ENCODE measurements at regions not wholly inside any gene's neighbourhood (a gene's known extent, or its start where the extent isn't known, plus 50 kb on each side); places are given as distances from the start of the nearest gene placed in this dataset.

- no peaks in the 10 kb centered on the region for H3K36me3 Mint-ChIP-seq (ENCODE audit: low read depth)
- CTCF ChIA-PET: interaction anchor here (0.7 to 5.1 kb wide), 7 partner anchors 12 to 154 kb away, joined by 3 to 47 read pairs (median 6); no protein-coding TSS in a partner anchor
- peak overlapping the region; percentile 91 for H3K27ac Mint-ChIP-seq
- DNase-seq: no peak
- H3K4me3 Mint-ChIP-seq: peak overlapping the region; percentile 89
- intact Hi-C loops (cut with micrococcal nuclease): loop anchor here (1.0 kb wide), 1 partner anchor 14 kb away; no protein-coding TSS in a partner anchor
- H3K9me3 Mint-ChIP-seq: no peaks in the 10 kb centered on the region
- H3K27me3 Mint-ChIP-seq (ENCODE audit: low read depth): no peaks in the 10 kb centered on the region
- peaks cover 68% of the 10 kb centered on the region for H3K4me1 Mint-ChIP-seq (ENCODE audit: low read depth)
Measured at GRCh38 chr17:77388384-77389306, 247.9 kb downstream of the SEC14L1 start.

DNA sequence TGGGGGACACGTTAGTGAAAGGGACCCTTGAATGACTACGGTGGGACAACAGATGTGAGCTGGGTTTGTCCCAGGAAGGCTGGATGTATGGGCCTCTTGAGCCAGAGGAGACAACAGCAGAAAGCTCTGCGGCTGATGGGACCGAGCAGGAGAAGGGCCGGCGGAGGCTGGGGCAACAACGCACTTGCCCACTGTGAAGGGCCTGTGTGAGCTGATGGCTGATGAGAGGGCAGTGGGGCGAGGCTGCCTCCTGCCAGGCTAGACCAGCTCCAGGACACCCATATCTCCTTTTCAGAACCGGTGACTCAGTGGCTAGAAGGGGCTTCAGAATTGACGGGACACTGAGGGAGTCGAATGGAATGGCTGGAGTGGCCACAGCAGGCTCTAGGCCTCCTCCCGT lies 250.1 kb downstream of the SEC14L1 start:
- no peaks in the 10 kb centered on the region for H3K36me3 Mint-ChIP-seq (ENCODE audit: low read depth)
- intact Hi-C loops (cut with micrococcal nuclease): loop anchor here (2.0 kb wide), 1 partner anchor 48 kb away; no protein-coding TSS in a partner anchor
- H3K4me3 Mint-ChIP-seq: peak overlapping the region; percentile 89
- DNase-seq: no peak
- no peaks in the 10 kb centered on the region for H3K9me3 Mint-ChIP-seq
- H3K27ac Mint-ChIP-seq: peak overlapping the region; percentile 91
- CTCF ChIA-PET: interaction anchor here (1.4 to 5.1 kb wide), 4 partner anchors 10 to 59 kb away, joined by 3 to 47 read pairs (median 9); no protein-coding TSS in a partner anchor
- peaks cover 63% of the 10 kb centered on the region for H3K4me1 Mint-ChIP-seq (ENCODE audit: low read depth)
- no peaks in the 10 kb centered on the region for H3K27me3 Mint-ChIP-seq (ENCODE audit: low read depth)

GRCh38 chr17:77391668-77392375 lies 251.1 kb downstream of the SEC14L1 start:
- peaks cover 57% of the 10 kb centered on the region for H3K4me1 Mint-ChIP-seq (ENCODE audit: low read depth)
- H3K9me3 Mint-ChIP-seq: no peaks in the 10 kb centered on the region
- peak overlapping the region; percentile 61 for H3K4me3 Mint-ChIP-seq
- peak; percentile 78 for DNase-seq
- intact Hi-C loops (cut with micrococcal nuclease): loop anchor here (2.0 kb wide), 1 partner anchor 49 kb away; no protein-coding TSS in a partner anchor
- CTCF ChIA-PET: interaction anchor here (1.4 to 5.1 kb wide), 4 partner anchors 9 to 30 kb away, joined by 3 to 47 read pairs (median 6); no protein-coding TSS in a partner anchor
- H3K27ac Mint-ChIP-seq: peak overlapping the region; percentile 91
- H3K36me3 Mint-ChIP-seq (ENCODE audit: low read depth): no peaks in the 10 kb centered on the region
- no peaks in the 10 kb centered on the region for H3K27me3 Mint-ChIP-seq (ENCODE audit: low read depth)

DNA sequence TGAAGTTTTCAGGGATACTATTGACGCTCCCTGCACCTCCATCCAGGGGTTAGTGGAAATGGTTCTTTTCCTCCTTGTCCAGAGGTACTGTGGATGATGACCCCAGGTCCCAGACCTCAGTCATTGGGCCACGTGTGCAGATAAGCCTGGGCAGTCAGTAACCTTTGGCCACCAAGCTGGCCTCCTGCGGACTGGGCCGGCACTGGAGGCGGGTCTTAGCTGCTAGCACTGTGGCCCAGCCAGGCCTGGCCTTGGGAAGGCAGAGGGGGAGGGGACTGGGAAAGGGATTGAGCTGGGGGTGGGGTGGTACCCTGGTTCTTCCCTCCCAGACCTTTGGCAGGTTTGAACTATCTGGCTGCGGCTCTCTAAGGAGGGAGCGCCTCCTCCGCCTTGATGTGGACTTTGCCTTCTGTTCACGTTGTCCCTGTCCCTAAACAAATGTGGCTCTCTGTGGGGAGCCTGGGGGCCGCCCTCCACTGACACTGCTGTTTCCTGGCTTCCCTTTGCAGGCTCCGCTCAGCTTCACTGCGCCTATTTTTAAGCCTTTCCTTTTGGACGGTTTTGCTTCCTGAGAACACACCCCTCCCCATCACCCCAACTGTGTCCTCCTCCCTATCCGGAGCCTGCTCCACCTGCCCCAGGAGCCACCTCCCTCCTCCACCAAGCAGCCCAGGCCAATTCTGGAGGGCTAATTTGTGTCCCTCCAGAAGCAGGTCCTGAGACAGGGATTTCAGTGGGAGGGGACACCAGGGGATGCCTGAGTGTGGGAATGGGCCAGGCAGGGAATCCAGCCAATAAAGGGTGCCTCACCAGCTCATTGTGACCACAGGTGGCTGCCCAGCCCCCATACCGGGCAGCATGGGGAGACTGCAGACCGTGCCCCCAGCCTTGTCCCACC lies 251.9 kb downstream of the SEC14L1 start:
- DNase-seq: no peak
- intact Hi-C loops (cut with micrococcal nuclease): no loop called here
- no peaks in the 10 kb centered on the region for H3K9me3 Mint-ChIP-seq
- no peaks in the 10 kb centered on the region for H3K27me3 Mint-ChIP-seq (ENCODE audit: low read depth)
- H3K27ac Mint-ChIP-seq: peak overlapping the region; percentile 91
- peaks cover 55% of the 10 kb centered on the region for H3K4me1 Mint-ChIP-seq (ENCODE audit: low read depth)
- peak overlapping the region; percentile 6 for H3K4me3 Mint-ChIP-seq
- H3K36me3 Mint-ChIP-seq (ENCODE audit: low read depth): no peaks in the 10 kb centered on the region
- CTCF ChIA-PET: interaction anchor here (1.4 to 5.1 kb wide), 3 partner anchors 8 to 11 kb away, joined by 3 to 47 read pairs (median 8); no protein-coding TSS in a partner anchor

GRCh38 chr17:77393274-77393600 lies 252.5 kb downstream of the SEC14L1 start:
- no peak overlapping the region for H3K4me3 Mint-ChIP-seq

DNA sequence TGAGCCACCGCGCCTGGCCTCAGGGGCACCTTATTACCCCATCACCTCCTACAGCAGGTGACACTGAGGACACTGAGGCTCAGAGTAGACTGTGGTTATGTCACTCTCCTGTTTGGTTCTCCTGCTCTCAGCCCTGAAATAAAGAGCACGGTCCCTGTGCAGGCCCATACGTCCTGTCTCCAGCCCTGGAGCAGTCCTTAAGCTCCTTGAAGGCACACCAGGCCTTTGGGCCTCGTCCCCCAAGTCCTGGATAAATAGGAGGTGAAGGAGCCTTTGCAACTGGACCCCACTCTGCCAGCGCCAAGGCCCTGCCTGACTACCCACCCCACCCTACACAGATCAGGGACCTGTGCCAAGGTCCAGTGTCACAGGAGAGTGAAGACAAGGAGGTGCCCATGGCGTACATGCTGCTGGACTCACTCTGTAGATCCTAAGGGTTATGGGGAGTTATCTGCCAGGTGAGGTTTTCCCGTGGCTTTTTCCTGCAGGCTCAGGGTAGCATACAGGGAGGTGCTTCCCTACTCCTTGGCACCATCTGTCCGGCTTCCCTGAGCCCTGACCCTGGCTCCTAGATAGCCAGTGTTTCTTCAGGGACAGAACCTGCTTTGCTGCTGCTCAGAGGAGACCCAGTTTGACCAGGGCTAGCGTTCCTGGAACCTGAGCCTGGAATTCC lies 253.2 kb downstream of the SEC14L1 start:
- H3K4me3 Mint-ChIP-seq: no peak overlapping the region
- H3K27me3 Mint-ChIP-seq (ENCODE audit: low read depth): no peaks in the 10 kb centered on the region
- no peak for DNase-seq
- intact Hi-C loops (cut with micrococcal nuclease): no loop called here
- H3K9me3 Mint-ChIP-seq: no peaks in the 10 kb centered on the region
- CTCF ChIA-PET: no interaction called here
- no peak overlapping the region for H3K27ac Mint-ChIP-seq
- no peaks in the 10 kb centered on the region for H3K36me3 Mint-ChIP-seq (ENCODE audit: low read depth)
- H3K4me1 Mint-ChIP-seq (ENCODE audit: low read depth): peaks cover 62% of the 10 kb centered on the region

More at GRCh38 chr17:77393274-77393600, 252.5 kb downstream of the SEC14L1 start:
- Mint-ChIP-seq H3K36me3 (ENCODE audit: low read depth) (no peaks in the 10 kb centered on the region), H3K27me3 (ENCODE audit: low read depth) (no peaks in the 10 kb centered on the region), H3K27ac (no peak overlapping the region), H3K4me1 (ENCODE audit: low read depth) (peaks cover 59% of the 10 kb centered on the region), H3K9me3 (no peaks in the 10 kb centered on the region)
- CTCF ChIA-PET: no interaction called here
- intact Hi-C loops (cut with micrococcal nuclease): no loop called here
- DNase-seq: no peak

DNA sequence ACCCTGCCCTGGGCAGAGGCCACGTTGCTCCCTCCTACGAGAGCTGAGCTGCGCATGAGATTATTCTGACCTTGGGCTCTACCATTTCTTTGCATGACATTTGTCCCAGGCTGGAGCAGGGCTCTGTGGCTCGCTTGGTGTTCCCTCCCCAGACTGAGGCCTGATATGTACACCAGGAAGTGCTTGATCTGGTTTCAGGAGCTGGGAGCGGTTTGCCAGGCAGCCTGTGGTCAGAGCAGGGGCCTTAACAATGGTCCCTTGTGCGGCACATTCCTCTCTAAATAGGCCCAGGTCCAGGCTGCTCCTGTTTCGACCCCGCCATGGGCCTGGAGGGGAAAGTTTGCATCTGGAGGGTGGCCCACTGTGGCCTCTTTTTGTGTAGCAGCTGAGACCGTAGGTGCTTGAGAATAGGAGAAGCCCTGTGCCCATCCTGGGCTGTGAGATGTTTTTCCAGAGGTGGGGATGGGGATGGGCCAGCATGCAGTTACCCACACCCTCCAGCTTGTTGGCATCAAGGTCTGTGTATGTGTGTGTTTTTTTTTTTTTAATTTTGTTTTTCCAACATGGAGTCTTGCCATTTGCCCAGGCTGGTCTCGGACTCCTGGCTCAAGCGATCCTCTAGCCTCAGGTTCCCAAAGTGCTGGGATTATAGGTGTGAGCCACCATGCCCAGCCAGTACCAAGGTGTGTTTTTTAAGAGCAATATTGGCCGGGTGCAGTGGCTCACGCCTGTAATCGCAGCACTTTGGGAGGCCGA lies 253.9 kb downstream of the SEC14L1 start:
- no peaks in the 10 kb centered on the region for H3K27me3 Mint-ChIP-seq (ENCODE audit: low read depth)
- intact Hi-C loops (cut with micrococcal nuclease): no loop called here
- H3K27ac Mint-ChIP-seq: no peak overlapping the region
- no peak for DNase-seq
- no peaks in the 10 kb centered on the region for H3K36me3 Mint-ChIP-seq (ENCODE audit: low read depth)
- H3K4me1 Mint-ChIP-seq (ENCODE audit: low read depth): peaks cover 65% of the 10 kb centered on the region
- no peak overlapping the region for H3K4me3 Mint-ChIP-seq
- CTCF ChIA-PET: interaction anchor here (0.6 kb wide), 1 partner anchor 692 kb away, joined by 3 read pairs; no protein-coding TSS in a partner anchor
- no peaks in the 10 kb centered on the region for H3K9me3 Mint-ChIP-seq

DNA sequence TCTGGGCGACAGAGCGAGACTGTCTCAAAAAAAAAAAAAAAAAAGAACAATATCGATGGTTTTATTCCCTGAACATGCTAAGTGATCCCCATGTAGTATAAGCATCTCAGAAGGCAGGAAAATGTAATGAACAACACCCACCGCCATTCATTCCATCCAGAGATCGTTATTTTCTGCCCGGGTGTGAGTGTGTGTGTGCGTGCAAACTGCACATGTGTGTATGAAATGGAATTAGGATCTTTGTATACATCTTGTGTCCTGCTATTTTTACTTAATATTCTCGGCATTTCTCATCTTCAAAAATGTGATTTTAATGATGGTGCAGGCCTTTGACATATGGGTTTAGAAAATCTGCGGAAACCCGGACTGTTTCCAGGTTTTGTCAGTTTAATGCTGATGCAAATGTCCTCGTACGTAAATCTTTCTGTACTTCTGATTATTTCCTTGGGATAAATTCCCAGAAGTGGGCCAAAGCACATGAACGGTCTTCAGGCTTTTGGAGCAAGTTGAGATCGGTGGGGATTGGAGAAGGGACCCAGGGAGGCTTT lies 254.8 kb downstream of the SEC14L1 start:
- Mint-ChIP-seq H3K36me3 (ENCODE audit: low read depth) (no peaks in the 10 kb centered on the region), H3K4me3 (no peak overlapping the region), H3K4me1 (ENCODE audit: low read depth) (peaks cover 73% of the 10 kb centered on the region), H3K9me3 (no peaks in the 10 kb centered on the region), H3K27me3 (ENCODE audit: low read depth) (no peaks in the 10 kb centered on the region), H3K27ac (no peak overlapping the region)
- CTCF ChIA-PET: interaction anchor here (0.6 kb wide), 1 partner anchor 691 kb away, joined by 3 read pairs; no protein-coding TSS in a partner anchor
- DNase-seq: no peak
- intact Hi-C loops (cut with micrococcal nuclease): no loop called here

DNA sequence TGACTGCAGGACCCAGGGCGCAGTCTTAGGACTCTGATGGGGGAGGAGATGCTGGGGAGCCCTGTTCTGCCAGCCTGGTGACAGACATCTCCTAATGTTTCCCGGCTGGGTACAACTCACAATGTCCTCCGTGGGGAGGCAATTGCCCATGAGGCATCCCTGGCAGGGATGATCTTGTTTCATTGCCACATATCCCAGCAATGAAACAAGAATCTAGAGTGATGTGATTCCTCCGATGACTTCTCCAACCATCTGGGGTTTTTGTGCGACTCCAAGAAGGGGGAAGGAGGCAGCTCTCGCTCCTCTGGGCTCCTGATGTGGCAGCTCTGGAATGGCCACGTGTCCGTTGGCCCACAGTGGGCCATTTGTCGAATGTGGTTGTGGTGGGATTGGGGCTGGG lies 255.8 kb downstream of the SEC14L1 start:
- Mint-ChIP-seq H3K4me1 (ENCODE audit: low read depth) (peaks cover 73% of the 10 kb centered on the region), H3K27me3 (ENCODE audit: low read depth) (no peaks in the 10 kb centered on the region), H3K27ac (no peak overlapping the region), H3K36me3 (ENCODE audit: low read depth) (no peaks in the 10 kb centered on the region), H3K4me3 (no peak overlapping the region), H3K9me3 (no peaks in the 10 kb centered on the region)
- CTCF ChIA-PET: interaction anchor here (0.7 kb wide), 1 partner anchor 65 kb away, joined by 3 read pairs; no protein-coding TSS in a partner anchor
- no peak for DNase-seq
- intact Hi-C loops (cut with micrococcal nuclease): no loop called here

- H3K4me1 Mint-ChIP-seq (ENCODE audit: low read depth): peaks cover 71% of the 10 kb centered on the region
- no peak for DNase-seq
- H3K27ac Mint-ChIP-seq: no peak overlapping the region
- intact Hi-C loops (cut with micrococcal nuclease): no loop called here
- no peaks in the 10 kb centered on the region for H3K9me3 Mint-ChIP-seq
- no peaks in the 10 kb centered on the region for H3K27me3 Mint-ChIP-seq (ENCODE audit: low read depth)
- no peak overlapping the region for H3K4me3 Mint-ChIP-seq
- peaks cover 2% of the 10 kb centered on the region for H3K36me3 Mint-ChIP-seq (ENCODE audit: low read depth)
- CTCF ChIA-PET: no interaction called here
Measured at GRCh38 chr17:77398274-77398673, 257.5 kb downstream of the SEC14L1 start.

Measured in activated naive CD4-positive, alpha-beta T cell treated with anti-CD3 and anti-CD28 coated beads for 36 hours (primary cell).